ENCODE measurements at regions not wholly inside any gene's neighbourhood (a gene's known extent, or its start where the extent isn't known, plus 50 kb on each side); places are given as distances from the start of the nearest gene placed in this dataset.

DNA sequence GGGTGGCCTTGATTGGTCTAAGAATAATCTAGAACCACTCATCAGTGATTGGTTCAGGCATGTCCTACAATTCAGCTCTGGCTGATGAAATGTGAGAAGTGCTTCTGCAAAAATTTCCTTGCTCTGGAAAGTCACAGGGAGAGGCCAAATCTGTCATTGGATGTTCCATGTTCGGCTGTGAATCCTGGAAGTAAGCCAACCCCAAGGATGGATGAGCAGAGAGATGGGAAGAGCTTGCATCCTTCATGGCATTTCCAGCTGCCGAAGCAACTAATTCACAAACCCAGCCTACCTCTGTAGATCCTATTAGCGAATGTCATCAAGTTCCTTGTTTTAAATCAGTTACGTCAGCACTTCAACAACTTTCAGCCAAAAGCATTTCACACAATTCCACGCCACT lies 187.2 kb upstream of the SOX4 start:
- DNase-seq (no peak), ATAC-seq (peak; percentile 38 to 47)
- intact Hi-C loops (cut with DNase I) = no loop called here

DNA sequence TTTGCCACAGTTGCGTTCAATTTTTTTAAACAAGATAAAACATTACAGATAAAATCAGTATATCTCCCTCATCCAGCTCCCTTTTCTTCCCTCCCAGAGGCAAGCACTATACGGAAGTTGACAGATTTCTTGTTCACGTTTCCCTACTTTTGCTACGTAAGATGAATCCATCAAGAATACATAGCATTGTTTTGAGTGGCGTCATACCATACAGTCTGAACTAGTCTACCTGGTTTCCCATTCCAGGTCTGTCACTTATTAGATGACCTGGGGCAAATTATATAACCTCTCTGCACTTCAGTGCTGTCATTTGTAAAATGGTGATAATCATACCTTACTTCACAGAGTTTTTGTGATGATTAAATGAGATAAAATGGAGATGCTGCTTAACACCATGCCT lies 184.3 kb upstream of the SOX4 start:
- no peak for DNase-seq
- intact Hi-C loops (cut with DNase I) = no loop called here
- no peak for ATAC-seq

DNA sequence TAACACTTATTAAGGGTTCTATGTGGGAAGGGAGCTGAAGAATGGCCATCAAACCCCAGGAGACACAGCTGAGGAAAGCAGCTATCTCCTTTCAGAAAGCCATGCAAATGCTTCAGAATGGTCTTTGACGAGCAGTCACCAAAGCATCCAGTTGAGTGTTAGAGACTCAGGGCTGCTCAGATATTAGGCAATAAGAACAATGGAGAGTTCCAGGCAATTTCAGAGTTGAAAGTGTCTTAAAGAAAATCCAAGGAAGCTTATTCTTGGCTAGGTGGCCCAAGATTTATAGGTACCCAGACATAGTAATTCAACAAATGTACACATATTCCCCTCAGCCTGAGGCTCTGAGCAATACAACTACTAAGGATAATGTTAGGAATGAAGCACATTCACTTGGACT lies 180.1 kb upstream of the SOX4 start:
- ATAC-seq = no peak
- no peak for DNase-seq
- intact Hi-C loops (cut with DNase I) = no loop called here

DNA sequence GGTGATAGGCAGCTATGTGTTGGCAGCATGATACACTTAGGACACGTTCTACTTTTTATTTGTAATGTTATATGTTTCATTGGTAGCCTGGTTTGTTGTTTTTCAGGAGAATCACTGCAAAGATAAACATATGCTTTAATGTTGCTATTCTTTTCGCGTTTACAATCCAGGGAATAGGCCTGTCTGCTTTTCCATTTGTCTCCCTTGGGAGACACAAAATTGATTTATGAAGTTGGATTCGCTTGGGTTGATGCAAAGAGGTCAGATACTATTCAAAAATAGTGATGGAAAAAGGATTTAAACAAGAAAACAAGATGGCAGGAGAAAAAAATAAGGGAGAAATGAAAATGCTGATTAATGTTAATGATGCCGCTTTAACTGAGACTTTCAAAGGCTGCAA lies 179.5 kb upstream of the SOX4 start:
- DNase-seq = no peak
- intact Hi-C loops (cut with DNase I) = no loop called here
- no peak for ATAC-seq

DNA sequence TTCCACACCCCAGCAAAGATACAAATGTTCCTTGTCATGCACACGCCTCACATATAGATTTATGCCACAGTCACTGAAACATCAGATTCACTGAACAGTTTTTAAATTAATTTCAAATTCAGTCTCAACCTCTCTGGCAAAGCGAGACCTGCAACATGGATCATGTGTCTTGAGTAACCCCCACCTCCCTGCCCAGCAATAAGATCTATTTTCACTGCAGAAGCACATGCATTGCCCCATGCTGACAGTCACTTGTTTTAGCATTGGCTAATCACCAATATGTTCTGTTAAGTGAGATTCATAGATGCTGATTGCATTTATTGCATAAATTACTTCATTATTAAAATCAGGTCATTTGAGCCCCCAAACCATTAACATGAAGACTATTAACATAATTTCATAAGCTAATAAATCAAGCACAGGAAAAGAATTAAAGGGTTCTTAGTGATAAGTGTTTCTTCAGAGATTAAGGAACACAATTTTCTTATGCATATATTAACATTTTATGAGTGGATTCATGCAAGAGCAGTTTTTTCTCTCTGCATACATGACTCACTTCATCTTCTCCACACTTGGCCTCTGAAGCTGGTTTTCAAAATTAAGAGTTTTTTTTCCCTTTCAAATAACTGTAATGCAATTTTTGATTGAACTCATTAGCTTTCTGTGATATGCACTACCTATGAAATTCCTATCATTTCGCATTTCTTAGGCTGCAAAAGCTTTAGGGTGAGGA lies 173.2 kb upstream of the SOX4 start:
- intact Hi-C loops (cut with DNase I) = no loop called here
- ATAC-seq (no peak), DNase-seq (no peak)

DNA sequence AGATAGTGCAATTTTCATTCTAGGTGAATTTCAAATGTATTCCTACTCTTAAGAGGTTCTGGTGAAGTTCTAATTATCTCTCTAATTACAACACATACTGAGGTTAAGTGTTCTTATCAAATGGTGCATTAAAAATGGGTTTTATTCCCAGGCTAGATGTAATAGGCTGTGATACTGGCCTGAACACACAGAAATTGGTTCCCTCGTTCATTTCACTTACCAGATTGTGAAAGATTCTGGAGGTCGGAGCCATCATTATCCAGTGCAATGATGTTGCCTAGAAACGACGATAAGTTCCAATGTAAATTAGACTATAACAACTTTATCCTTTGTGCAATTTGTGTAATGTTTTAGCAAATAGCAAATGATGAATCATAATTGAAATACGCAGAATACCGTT lies 172.6 kb upstream of the SOX4 start:
- DNase-seq = no peak
- ATAC-seq = no peak
- intact Hi-C loops (cut with DNase I) = no loop called here

DNA sequence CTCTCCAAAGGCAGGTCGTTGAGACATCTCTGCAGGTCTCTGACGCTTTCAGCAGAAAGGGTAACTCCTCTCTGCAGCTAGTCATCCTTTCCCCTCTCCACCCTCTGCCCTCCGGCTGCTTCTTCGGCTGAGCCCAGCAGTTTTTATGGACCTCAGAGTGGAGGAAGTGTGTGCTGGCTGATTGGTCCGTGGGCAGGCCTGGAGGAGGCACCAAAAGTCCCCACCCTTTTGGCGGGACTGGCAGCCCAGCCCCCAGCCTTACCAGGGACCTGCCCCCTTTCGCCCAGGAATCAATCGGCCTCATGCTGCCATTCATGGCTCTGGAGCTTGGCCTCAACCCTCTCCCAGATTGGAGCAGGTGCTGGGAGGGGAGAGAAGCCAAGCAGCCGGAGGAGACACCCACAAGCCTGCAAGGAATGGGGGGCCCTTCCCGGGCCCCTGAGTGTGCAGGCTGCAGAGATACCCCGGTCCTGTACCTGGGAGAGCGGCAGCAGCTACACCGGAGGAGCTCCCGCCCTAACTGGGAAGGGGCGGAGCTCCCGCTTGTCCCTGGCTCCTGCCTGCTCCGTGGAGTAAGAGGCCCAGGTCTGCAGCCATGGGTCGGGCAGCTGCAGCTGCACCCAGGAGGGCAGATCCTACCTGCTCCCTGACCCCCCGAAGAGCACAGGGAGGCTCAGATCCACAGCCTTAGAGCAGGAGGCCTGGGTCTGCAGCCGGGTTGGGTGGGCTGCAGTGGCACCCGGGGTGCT lies 170.3 kb upstream of the SOX4 start:
- no peak for ATAC-seq
- intact Hi-C loops (cut with DNase I) = no loop called here

DNA sequence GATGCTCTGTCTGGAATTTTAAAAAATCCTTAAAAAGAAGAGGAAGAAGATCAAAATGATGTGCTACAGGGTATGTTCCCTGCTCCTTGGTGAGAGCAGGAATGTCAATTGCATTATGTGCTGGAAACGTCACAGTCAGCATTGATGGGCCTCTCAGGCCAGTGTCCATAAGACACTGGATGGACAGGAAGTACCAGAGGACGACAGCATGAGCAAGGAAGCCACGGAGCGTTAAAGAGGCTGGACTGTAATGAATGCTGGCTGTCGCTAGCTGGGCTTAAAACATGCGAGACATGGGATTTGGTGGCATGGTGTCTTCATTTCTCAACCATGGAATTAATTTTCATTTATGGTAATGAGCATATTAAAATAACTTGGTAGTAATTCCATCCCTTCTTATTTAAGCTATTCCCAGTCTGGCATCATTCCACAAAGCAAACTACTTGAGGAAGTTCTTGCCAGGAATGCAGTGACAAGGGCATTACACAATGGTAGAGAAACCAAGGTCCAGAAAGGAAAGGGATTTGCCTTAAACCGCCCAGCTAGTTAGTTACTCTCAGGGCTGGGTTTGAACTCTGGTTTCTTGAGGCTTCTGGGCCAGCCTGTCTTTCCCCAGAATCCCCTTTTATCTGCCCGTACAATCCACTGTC lies 166.6 kb upstream of the SOX4 start:
- no peak for ATAC-seq
- intact Hi-C loops (cut with DNase I) = no loop called here
- DNase-seq = no peak

More for the DNA sequence above, 170.3 kb upstream of the SOX4 start:
- no peak for DNase-seq

DNA sequence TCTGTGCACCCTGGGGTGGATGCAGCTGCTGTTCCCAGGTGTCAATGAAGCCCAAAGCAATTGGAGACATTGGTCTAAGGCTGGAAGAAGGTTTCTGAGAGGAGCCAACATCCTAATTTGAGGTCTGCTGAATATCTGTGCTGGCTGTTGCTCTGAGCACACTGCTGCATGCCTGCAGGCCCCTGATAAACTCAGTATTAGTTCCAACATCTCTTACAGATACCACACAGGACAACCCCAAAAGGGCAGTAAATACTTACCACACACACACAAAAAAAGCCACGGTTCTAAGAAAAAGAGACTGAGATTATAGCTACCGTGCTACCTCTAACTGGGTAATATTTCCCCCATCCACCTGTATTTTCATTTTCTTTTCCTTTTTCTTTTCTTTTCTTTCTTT lies 164.3 kb upstream of the SOX4 start:
- ATAC-seq (no peak), DNase-seq (no peak)
- intact Hi-C loops (cut with DNase I) = no loop called here

DNA sequence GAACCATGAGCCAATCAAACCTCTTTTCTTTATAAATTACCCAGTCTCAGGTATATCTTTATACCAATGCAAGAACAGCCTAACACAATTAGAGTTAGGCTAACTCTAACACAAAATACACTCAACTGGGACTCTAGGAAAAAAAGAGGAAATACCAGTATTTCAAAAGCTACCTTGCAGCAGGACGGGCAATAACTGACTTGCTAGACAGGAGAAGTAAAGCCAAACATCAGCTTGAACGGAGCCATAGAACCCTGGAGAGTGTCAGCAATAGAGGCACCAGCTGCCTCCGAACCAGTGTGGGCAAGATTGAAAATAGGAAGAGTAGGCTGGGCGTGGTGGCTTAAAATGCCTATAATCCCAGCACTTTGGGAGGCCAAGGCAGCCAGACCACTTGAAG lies 162.0 kb upstream of the SOX4 start:
- no peak for DNase-seq
- intact Hi-C loops (cut with DNase I) = no loop called here
- ATAC-seq = no peak

DNA sequence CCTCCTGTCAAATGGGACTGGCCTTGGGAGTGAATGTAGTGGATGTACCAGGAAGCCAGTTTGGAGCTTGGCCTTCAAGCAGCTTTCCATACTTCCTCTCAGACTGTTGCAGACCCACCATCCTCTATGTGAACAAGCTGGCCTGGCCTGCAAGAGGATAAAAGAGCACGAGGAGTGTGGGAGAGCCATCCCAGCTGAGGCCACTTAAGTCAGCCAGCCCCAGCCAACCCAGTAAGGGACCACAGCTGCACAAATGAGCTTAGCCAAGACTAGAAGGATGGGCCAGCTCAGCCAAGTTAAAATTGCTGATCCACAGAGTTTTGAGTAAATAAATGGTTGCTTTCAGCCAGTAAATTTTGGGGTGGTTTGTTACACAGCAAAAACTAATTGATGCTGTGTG lies 156.9 kb upstream of the SOX4 start:
- peak in 1 of 2 donors; percentile 43 for ATAC-seq

DNA sequence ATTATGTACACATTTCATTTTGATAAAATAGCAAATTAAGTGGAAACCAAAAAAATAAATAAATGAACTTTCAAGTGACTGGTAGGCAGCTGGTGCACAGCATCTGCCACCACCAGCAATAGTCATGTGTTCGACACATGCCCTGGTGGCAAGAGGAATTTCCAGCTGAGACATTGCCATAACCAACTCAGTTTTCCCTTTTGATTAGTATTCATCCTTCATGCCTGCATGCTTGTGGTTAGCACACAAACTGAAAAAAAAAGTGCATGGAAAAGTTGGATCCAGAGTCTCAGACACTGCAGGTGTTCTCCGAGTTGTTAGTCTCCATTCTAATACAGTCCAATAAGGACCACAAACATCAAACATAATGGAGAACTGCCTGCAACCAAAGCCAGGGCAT lies 156.0 kb upstream of the SOX4 start:
- no peak for DNase-seq
- intact Hi-C loops (cut with DNase I) = no loop called here
- no peak for ATAC-seq

More for the DNA sequence above, 156.9 kb upstream of the SOX4 start:
- intact Hi-C loops (cut with DNase I) = no loop called here
- no peak for DNase-seq

DNA sequence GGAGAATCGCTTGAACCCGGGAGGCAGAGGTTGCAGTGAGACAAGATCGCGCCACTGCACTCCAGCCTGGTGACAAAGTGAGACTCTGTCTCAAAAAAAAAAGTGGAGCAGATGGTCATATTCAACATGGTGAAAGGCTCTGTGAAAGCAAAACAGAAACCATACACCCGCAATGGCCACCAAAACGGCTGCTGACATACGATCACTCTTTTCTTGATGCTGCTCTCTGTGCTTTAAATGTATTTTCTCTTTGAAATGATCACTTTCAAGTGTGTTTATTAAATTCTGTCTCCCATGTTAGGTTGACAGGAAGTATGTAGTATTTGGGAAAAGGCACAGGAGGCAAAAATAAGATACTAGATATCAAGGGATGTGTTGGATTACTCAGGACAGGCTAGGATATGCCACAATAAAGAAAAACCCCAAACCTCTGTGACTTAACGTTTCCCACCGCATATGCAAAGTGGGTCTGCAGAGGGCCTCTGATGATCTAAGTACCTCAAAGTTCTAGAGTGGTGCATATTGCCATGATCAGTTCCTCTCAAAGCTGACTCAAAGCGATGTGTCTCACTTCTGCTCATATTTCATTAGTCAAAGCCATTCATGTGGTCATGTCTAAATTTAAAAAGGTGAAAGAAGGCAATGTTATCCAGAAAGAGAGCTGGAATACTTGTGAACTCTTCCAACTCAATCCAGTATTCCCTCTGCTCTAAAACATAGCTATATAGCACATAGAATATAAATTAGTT lies 155.1 kb upstream of the SOX4 start:
- intact Hi-C loops (cut with DNase I) = no loop called here
- DNase-seq (no peak), ATAC-seq (no peak)

DNA sequence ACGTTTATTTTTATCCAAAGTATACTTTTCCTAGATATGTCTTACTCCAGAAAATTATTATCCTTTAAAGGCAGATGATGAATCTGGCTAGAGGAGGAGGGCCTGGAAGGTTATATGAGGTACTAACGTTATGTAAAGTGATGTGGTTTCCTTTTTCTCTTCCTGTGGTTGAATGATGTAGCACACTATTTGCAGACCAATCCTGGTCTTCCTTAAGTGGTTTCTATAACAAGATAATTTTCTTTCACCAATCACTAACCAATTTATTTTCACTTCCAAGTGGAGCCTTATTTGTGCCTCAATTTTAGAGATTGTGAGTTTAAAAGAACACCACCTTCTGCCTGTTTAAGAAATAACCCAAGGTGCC lies 154.6 kb upstream of the SOX4 start:
- intact Hi-C loops (cut with DNase I) = no loop called here
- DNase-seq (no peak), ATAC-seq (no peak)

DNA sequence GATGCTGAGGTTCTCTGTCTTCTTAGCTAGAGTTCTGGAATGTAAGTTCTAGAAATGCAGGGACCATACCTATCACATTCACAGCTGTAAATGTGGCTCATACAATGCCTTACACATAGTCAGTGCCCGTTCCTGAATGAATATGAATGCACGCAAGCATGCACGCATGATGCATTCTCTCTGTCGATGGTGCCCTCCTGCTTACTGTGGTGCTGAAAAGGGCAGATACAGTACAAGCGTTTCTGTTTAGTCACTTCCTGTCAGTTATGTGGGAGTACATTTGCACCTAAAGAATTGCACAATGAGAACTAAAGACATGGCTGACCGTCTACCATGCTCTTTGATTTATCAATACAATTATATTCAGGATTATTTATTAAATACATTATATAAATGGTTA lies 152.2 kb upstream of the SOX4 start:
- intact Hi-C loops (cut with DNase I) = no loop called here
- ATAC-seq (no peak), DNase-seq (no peak)

DNA sequence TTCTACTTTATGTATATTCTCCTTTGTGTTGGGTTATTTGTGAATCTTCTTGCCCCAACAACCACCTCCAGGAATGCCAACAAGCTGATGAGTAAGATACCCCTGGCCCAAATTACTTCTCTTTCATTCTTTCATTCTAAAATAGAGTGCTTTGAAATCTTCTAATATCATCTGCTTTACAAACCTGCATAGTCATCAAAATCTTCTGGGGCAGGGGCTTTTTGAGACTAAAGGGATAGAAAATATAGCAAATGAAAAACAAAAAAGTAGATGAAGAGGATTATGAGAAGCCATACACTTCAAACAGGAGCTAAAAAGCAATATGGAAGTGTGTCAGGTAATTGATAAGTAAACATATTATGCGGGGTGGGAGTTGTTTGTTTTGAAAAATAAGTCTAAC lies 150.7 kb upstream of the SOX4 start:
- ATAC-seq = no peak

DNA sequence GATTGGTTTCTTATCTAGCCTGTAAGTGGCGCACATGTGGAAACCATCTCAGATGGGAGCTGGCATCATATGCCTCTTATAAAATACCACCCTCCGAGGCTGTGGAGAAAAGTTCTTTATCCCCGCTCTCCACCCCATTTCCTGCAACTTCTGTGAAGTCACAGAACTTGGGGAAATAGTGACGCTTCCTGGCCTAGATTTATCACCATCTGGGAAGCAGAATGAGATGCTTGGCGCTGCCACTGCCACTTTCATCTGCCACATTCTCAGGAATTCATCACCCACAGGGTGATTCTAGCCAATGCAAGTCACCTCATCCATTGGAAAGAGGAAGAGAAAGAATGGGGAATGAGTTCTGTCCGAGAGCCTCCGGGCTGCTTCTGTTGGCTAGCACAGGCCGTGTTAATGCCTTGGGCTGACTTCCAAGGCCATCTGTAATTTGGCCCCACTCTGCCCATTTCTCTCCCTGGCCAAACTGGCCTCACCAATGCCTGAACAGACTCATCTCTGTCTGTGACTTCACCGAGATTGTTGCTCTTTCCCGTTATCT lies 148.8 kb upstream of the SOX4 start:
- intact Hi-C loops (cut with DNase I) = no loop called here
- ATAC-seq (no peak), DNase-seq (no peak)

More for the DNA sequence above, 150.7 kb upstream of the SOX4 start:
- no peak for DNase-seq
- intact Hi-C loops (cut with DNase I) = no loop called here

DNA sequence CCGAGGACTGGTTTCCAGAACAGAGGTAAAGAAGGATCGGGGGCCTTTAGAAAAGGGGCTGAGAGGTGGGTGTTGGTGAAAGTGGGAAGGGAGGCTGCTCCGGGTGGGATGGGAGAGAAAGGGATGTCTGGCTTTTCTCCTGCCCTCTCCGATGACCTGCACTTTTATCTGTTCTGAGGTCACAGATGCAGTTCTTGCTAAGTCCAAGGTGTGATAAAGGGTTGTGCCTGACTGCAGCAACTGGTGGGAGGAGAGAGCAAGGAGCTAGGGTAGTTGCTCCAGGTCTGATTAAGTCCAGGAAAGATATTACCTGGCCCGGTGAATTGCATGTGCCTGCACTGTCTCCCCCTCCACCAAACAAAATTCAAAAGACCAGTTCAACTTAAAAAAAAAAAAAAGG lies 145.6 kb upstream of the SOX4 start:
- ATAC-seq (no peak), DNase-seq (no peak)
- intact Hi-C loops (cut with DNase I) = no loop called here

DNA sequence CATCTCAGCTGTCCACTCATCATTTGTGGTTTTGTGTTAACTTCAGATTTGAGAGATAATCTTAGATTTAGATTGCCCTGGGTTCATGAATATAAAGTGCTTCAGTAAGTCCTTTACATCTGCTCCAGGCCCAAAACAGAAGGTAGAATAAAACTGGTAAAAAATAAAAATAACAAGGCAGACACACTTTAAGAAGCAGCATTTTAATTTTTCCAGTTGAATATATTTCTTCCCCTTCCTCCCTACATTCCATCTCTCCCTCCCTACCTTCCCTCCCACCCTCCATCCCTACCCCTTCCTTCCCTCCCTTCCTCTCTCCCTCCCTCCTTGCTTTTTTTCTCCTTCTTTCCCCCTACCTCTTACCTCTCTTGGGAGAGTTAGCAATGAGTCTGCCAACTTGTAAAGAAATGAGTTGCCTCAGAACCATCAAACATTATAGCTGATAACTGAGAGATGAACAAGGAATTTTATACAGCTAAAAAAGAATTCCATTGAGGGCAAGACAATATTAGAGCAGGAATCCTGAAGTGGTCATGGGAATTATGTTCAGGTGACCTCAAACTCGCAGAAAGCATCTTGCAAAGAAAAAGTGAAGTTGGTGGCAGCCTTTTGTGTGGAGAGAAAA lies 145.0 kb upstream of the SOX4 start:
- DNase-seq (no peak), ATAC-seq (no peak)
- intact Hi-C loops (cut with DNase I) = no loop called here
